Stomach (tissue), 4 donors: ENCODE measurements at regions not wholly inside any gene's neighbourhood (a gene's known extent, or its start where the extent isn't known, plus 50 kb on each side); places are given as distances from the start of the nearest gene placed in this dataset.

ENCODE experiments used
- CTCF ChIP-seq, 7 experiments: fragments of 450-650 bp in 4 of 7; fragments of 200-600 bp in 3 of 7; sonication (generic) in 3 of 7; IDR thresholded peaks; one replicate each; pipeline ENCODE4 v1.5.1; 2016 to 2019; ENCODE audit warnings: antibody characterized with exemption in 7 of 7, control low read depth in 2 of 7, mild to moderate bottlenecking in 1 of 7
- POLR2A ChIP-seq, 4 donors: fragments of 450-650 bp; IDR thresholded peaks; one replicate each; pipeline ENCODE4 v1.6.1; 2016; ENCODE audit warnings: antibody characterized with exemption in 4 of 4, control low read depth in 2 of 4, mild to moderate bottlenecking in 1 of 4, moderate library complexity in 1 of 4
- POLR2AphosphoS5 ChIP-seq, 3 donors: sonication (generic); formaldehyde crosslinking; IDR thresholded peaks; one replicate each; pipeline ENCODE4 v1.6.1; 2016; ENCODE audit warnings: antibody characterized with exemption in 3 of 3

- TF ChIP-seq POLR2A (IDR thresholded peaks at IDR 0.05) (no peak), CTCF (IDR thresholded peaks at IDR 0.05) (no peak), POLR2AphosphoS5 (IDR thresholded peaks at IDR 0.05) (peak in 2 of 3 donors; percentile 16 to 71)
Measured at GRCh38 chr4:74535512-74535911, 90.6 kb downstream of the AREG start.
